Renal pelvis (tissue), 1 donor: ENCODE measurements at regions not wholly inside any gene's neighbourhood (a gene's known extent, or its start where the extent isn't known, plus 50 kb on each side); places are given as distances from the start of the nearest gene placed in this dataset.

ENCODE experiments used
- DNase-seq: peaks from one replicate; pipeline ENCODE4 v3.0.0-alpha.2; 2013

GRCh38 chr7:47221826-47222225 is 360.1 kb downstream of the TNS3 start:
- no peak for DNase-seq

- no peak for DNase-seq
Measured at GRCh38 chr7:47218378-47219176, 363.3 kb downstream of the TNS3 start.

- no peak for DNase-seq
Measured at GRCh38 chr7:47217570-47218360, 364.1 kb downstream of the TNS3 start.

- DNase-seq: no peak
Measured at GRCh38 chr7:47217086-47217485, 364.8 kb downstream of the TNS3 start.

GRCh38 chr7:47216439-47216838 is 365.5 kb downstream of the TNS3 start:
- no peak for DNase-seq

- DNase-seq: no peak
Measured at GRCh38 chr7:47215640-47216039, 366.3 kb downstream of the TNS3 start.

- no peak for DNase-seq
Measured at GRCh38 chr7:47215049-47215448, 366.9 kb downstream of the TNS3 start.

GRCh38 chr7:47213276-47213675 is 368.6 kb downstream of the TNS3 start:
- DNase-seq: no peak

GRCh38 chr7:47211519-47211973 is 370.4 kb downstream of the TNS3 start:
- DNase-seq: no peak

- DNase-seq: no peak
Measured at GRCh38 chr7:47210281-47210854, 371.5 kb downstream of the TNS3 start.

- DNase-seq: no peak
Measured at GRCh38 chr7:47207956-47208355, 374.0 kb downstream of the TNS3 start.

GRCh38 chr7:47204709-47205108 is 377.2 kb downstream of the TNS3 start:
- DNase-seq: no peak

GRCh38 chr7:47202146-47202783 is 379.6 kb downstream of the TNS3 start:
- no peak for DNase-seq

GRCh38 chr7:47198159-47198558 is 383.8 kb downstream of the TNS3 start:
- no peak for DNase-seq

- DNase-seq: no peak
Measured at GRCh38 chr7:47197486-47197885, 384.4 kb downstream of the TNS3 start.

GRCh38 chr7:47196737-47197136 is 385.2 kb downstream of the TNS3 start:
- no peak for DNase-seq

GRCh38 chr7:47196106-47196645 is 385.7 kb downstream of the TNS3 start:
- DNase-seq: no peak

- DNase-seq: no peak
Measured at GRCh38 chr7:47195641-47196040, 386.3 kb downstream of the TNS3 start.

GRCh38 chr7:47194516-47195057 is 387.3 kb downstream of the TNS3 start:
- no peak for DNase-seq

GRCh38 chr7:47192978-47193377 is 388.9 kb downstream of the TNS3 start:
- no peak for DNase-seq

GRCh38 chr7:47191876-47192291 is 390.0 kb downstream of the TNS3 start:
- no peak for DNase-seq

- DNase-seq: no peak
Measured at GRCh38 chr7:47191316-47191715, 390.6 kb downstream of the TNS3 start.
